Renal cortex interstitium (tissue), 11 donors: ENCODE measurements at regions not wholly inside any gene's neighbourhood (a gene's known extent, or its start where the extent isn't known, plus 50 kb on each side); places are given as distances from the start of the nearest gene placed in this dataset.

Experiments
- DNase-seq, 11 donors: peaks; one replicate each; pipeline ENCODE4 v3.0.0-alpha.2; 2013; ENCODE audit warnings: low read depth in 9 of 11, low spot score in 4 of 11; ENCODE audit errors: extremely low read depth in 1 of 11

GRCh38 chr4:96471956-96472867 is 632.3 kb downstream of the PDHA2 start:
- no peak for DNase-seq

- no peak for DNase-seq
These were observed 633.4 kb downstream of the PDHA2 start for GRCh38 chr4:96473246-96473645.

GRCh38 chr4:96483308-96484030 is 643.6 kb downstream of the PDHA2 start:
- no peak for DNase-seq

- no peak for DNase-seq
These were observed 646.7 kb downstream of the PDHA2 start for GRCh38 chr4:96486563-96486962.

- no peak for DNase-seq
These were observed 657.7 kb downstream of the PDHA2 start for GRCh38 chr4:96497621-96498020.

- DNase-seq: no peak
These were observed 664.5 kb downstream of the PDHA2 start for GRCh38 chr4:96504386-96504785.

- no peak for DNase-seq
These were observed 669.3 kb downstream of the PDHA2 start for GRCh38 chr4:96509039-96509741.

GRCh38 chr4:96519291-96519690 is 679.4 kb downstream of the PDHA2 start:
- no peak for DNase-seq

- no peak for DNase-seq
These were observed 681.2 kb downstream of the PDHA2 start for GRCh38 chr4:96521046-96521536.

- DNase-seq: no peak
These were observed 683.7 kb downstream of the PDHA2 start for GRCh38 chr4:96523611-96524010.

- no peak for DNase-seq
These were observed 684.5 kb downstream of the PDHA2 start for GRCh38 chr4:96524311-96524875.

- DNase-seq: peak in 2 of 11 donors; percentile 0 to 1
These were observed 686.0 kb downstream of the PDHA2 start for GRCh38 chr4:96525898-96526297.

- no peak for DNase-seq
These were observed 686.7 kb downstream of the PDHA2 start for GRCh38 chr4:96526625-96527024.

- DNase-seq: no peak
These were observed 691.9 kb downstream of the PDHA2 start for GRCh38 chr4:96531836-96532235.

- no peak for DNase-seq
These were observed 703.5 kb downstream of the PDHA2 start for GRCh38 chr4:96543346-96543745.

GRCh38 chr4:96558466-96558865 is 718.6 kb downstream of the PDHA2 start:
- no peak for DNase-seq

- no peak for DNase-seq
These were observed 726.9 kb downstream of the PDHA2 start for GRCh38 chr4:96566755-96567154.

- no peak for DNase-seq
These were observed 745.4 kb downstream of the PDHA2 start for GRCh38 chr4:96585304-96585703.

GRCh38 chr4:96593422-96593821 is 753.5 kb downstream of the PDHA2 start:
- DNase-seq: no peak
